HG03103 (cell line): ENCODE measurements at regions not wholly inside any gene's neighbourhood (a gene's known extent, or its start where the extent isn't known, plus 50 kb on each side); places are given as distances from the start of the nearest gene placed in this dataset.
"Not testable (repeated sequence)": the region's sequence is repeated elsewhere in the genome, so short reads cannot be mapped to it uniquely, and the experiment has no call there.

ENCODE experiments used
- ATAC-seq: cut with Tn5 transposase; IDR thresholded peaks from one replicate; pipeline ENCODE4 v1.9.1; 2021; ENCODE audit warnings: low read depth; ENCODE audit not compliant: unreplicated experiment

DNA sequence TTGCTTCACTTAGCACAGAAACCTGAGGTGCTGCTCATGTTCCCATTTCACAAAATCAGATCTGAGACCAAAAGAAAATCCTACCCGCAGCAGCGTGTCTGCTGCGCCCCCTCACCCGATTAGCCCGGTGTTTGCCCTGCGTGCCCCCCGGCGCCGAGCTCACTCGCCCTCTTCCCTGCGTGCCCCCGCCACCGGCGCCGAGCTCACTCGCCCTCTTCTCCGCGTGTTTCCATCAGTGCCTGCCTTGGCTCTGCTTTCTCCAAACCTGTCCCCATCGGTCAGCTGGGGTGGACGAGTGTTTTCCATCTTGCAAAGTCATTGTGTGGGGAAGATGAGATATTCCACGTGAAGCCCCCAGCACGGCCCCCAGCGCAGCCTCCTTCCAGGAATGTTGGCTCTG lies 225.3 kb upstream of the PITRM1 start:
- ATAC-seq = no peak

DNA sequence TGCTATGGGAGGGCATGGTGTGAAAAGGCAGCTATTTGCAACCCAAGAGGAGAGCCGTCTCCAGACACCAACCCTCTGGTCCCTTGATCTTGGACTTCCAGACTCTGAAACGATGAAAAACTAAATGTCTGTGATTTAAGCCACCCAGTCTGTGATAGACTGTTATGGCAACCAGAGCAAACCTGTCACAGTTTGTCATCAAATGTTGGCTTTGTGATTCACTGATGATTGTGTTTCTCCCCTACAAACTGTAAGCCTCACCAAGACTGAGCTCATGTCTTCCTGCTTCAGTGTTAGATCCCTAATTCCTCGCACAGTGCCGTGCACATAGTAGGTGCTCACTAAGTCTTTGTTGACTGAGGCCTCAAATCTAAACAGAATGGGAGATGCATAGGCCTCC lies 224.6 kb upstream of the PITRM1 start:
- ATAC-seq = no peak

GRCh38 chr10:3396116-3396515 lies 223.5 kb upstream of the PITRM1 start:
- no peak for ATAC-seq

GRCh38 chr10:3395458-3395861 lies 222.9 kb upstream of the PITRM1 start:
- no peak for ATAC-seq

DNA sequence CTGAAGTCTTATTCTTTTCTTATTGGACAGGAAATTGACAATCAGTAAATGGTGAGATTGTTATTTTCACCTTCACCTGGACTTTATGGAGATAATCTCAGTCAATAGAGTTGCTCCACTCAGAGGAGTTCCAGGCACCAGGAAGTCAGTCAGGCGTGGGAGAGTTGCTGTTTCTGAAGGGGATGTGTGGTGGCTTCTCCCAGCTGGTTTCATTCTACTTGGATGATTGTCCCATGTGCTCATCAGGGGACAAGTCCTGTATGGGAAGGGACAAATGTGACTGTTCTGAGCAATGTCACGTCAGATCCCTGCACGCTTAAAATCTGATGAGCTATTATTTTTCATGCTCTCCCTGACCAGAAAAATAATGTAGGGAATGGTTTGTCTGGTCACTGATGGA lies 222.5 kb upstream of the PITRM1 start:
- no peak for ATAC-seq

GRCh38 chr10:3393958-3394357 lies 221.4 kb upstream of the PITRM1 start:
- no peak for ATAC-seq

DNA sequence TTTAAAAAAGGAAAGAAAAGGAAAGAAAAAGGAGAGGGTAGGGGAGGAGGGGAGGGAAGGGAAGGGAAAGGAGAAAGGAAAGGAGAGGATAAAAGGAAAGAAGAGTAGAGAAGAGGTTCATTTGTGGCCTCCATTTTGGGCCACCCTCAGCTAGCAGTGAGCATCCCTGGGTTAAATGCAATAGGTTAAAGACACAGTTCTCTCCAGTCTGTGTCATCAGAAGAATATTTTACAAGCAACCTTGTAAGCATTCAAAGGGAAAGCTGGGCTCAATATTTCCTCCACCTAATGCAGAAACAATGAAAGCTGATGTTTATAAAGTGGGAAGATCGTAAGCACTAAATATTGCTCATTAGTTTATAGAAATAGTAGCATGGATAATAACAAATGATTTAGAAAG lies 219.1 kb upstream of the PITRM1 start:
- ATAC-seq = no peak

- ATAC-seq = no peak
Measured at GRCh38 chr10:3389130-3389529, 216.5 kb upstream of the PITRM1 start.

- no peak for ATAC-seq
Measured at GRCh38 chr10:3385487-3385886, 212.9 kb upstream of the PITRM1 start.

DNA sequence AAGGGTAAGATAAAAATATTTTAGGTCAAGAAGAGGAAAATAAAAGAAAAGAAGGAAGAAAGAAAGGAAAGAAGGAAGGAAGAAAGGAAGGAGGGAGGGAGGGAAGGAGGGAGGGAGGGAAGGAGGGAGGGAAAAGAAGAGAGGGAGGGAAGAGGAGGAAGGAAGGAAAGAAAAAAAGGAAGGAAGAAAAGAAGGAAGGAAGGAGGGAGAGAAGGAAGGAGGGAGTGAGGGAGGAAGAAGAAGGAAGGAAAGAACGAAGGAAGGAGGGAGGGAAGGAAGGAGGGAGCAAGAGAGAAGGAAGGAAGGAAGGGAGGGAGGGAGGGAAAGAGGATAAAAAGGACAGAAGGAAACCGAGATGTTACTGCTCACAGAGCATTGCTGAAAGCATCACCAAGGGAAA lies 209.5 kb upstream of the PITRM1 start:
- ATAC-seq = no peak

- ATAC-seq = no peak
Measured at GRCh38 chr10:3380406-3381050, 207.9 kb upstream of the PITRM1 start.

- ATAC-seq = no peak
Measured at GRCh38 chr10:3376631-3377030, 204.0 kb upstream of the PITRM1 start.

DNA sequence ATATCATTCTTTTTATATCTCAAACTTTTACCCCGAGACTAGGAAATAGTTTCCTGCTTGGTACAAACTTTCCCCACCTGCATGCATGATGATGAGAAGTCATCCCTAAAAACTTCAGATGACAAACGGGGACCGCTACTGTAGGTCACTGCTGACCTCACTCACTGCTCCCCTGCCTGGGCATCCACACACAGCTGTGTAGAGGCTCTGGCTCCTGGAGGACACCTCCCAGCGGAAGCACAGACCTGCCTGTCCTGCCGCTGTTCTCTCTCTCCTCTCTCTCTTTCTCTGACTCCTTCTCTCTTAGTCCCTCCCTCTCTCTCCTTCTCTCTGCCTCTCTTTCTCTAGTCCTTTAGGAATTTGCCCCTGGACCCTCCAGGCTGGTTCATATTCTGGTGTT lies 202.9 kb upstream of the PITRM1 start:
- ATAC-seq = no peak

DNA sequence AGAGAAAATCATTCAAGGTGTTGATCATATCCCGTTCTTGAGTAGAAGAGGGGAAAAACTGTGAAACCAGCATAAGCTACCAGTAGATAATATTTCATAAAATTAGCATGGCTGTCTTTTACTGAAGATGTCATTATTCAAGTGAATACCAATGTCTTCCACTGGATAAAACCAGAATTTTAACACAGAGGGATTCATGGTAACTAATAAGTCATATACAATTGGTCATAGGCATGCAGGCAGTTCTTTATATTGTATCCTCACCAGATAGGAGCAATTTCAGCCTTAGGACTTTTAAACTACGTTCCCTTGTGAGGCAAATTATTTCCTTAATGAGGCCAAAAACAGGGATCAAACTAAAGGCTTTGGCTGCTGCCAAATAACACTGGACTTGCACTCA lies 202.3 kb upstream of the PITRM1 start:
- ATAC-seq = no peak

GRCh38 chr10:3373374-3374027 lies 200.9 kb upstream of the PITRM1 start:
- ATAC-seq = not testable (repeated sequence)

GRCh38 chr10:3372281-3372680 lies 199.7 kb upstream of the PITRM1 start:
- ATAC-seq = no peak

DNA sequence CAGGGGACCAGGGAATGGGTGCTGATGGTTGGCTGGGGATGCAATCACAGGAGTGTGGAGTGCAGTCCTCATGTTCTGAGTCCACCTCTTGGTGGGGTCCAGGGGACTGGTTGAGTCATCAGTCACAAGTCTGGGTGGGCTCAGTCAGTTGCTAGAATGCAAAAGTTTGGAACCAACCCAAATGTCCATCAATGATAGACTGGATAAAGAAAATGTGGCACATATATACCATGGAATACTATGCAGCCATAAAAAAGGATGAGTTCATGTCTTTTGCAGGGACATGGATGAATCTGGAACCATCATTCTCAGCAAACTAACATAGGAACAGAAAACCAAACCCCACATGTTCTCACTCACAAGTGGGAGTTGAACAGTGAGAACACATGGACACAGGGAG lies 199.0 kb upstream of the PITRM1 start:
- not testable (repeated sequence) for ATAC-seq

DNA sequence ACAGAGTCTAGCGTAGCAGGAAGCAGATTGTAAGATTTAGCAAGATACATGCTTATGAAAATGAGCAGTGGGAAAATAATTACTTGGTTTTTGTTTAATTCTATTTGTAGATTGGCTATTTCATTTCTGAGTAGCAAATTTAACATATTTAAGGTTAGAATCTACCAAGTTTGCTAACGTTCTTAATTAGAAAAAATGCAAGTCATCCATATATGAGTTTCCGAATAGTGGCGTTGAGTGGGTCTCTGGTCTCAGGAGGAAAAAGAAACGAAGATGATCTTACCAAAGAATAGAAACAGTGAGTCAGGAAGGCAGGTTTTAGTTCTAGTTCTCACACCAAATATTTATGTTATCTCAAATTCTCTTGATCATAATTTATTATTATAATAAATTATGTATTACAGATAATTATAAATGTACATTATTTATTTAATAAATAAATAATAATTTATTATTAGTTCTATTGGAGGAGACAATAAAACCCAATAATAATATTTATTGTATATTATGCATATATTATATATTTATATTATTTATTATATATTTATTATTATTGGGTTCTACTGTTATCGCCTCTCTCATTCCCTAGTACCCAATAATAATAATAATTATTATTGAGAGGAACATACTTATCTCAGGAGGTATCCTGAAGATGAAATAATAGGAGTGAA lies 194.3 kb upstream of the PITRM1 start:
- no peak for ATAC-seq

DNA sequence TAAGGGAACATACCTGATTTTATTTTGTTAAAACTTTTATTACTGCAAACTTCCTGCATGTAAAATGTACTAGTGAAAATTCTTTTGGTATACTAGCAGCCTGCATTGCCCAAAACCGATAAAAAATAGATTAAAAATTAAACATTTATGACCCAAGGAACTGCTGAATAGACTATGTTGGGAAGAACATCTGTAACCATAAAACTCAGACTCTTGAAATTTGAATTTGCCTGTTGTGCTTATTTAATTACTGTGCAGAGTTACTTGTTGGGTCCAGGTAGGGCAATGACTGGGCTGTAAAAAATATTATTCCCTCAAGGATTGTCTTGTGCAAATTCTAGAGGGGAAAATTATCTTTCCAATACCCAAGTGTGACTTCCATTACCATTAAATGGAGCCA lies 193.5 kb upstream of the PITRM1 start:
- no peak for ATAC-seq

DNA sequence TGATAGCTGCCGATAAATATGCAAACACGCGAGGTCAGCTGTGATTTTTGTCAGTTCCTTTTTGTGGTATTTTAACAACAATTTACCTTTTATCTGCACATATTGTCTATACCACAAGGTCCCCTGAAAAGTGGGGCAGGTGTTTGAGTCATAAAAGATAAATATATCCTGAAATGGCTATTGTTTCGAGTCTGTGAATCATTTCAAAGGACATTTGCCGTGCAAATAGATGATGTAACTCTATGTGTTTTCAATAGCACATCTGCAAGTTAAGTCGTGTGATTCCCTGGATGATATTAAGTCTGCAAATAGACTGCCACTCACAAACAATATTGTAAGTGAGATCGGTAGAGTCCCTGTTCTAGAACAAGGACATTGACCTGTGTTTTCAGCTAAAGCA lies 193.0 kb upstream of the PITRM1 start:
- no peak for ATAC-seq

DNA sequence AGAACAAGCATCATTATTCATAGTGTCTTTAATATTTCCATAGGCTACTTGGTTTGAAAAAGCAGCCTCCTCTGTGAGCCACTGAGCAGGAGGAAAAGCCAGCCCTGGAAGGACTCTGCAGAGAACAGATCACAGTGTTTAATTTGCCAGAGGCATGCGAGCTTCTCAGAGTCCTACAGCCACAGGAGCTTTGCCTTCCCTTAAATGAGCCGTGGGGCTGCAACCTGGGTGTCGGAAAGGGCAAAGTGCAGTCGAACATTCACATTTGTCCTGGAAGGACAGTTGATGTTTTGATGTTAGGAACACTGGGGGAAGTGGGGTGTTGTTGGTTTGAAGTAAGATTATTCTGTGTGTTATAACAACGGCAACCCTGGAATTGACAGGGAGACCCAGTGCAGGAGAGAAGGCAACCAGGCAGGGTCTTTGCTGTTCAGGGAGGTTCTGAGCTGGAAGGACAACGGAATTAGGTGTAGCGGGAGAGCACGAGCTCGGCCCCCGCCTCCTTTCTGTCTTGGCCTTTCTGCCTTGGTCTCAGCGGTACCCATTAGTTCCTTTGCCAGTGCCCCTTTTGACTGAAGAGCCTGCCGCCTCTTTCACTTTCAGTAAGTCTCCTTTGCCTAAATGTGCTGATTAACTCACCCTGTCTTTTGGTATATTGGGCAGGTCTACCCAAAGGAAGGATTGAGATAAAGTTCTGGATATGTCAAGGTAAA lies 192.3 kb upstream of the PITRM1 start:
- no peak for ATAC-seq
